CD4-positive, alpha-beta T cell treated with Interleukin-4 for 1 hour (primary cell): ENCODE measurements at regions not wholly inside any gene's neighbourhood (a gene's known extent, or its start where the extent isn't known, plus 50 kb on each side); places are given as distances from the start of the nearest gene placed in this dataset.

Experiments
- DNase-seq, 2 donors: peaks; one replicate each; pipeline ENCODE4 v3.0.0-alpha.2; 2020 to 2022

DNA sequence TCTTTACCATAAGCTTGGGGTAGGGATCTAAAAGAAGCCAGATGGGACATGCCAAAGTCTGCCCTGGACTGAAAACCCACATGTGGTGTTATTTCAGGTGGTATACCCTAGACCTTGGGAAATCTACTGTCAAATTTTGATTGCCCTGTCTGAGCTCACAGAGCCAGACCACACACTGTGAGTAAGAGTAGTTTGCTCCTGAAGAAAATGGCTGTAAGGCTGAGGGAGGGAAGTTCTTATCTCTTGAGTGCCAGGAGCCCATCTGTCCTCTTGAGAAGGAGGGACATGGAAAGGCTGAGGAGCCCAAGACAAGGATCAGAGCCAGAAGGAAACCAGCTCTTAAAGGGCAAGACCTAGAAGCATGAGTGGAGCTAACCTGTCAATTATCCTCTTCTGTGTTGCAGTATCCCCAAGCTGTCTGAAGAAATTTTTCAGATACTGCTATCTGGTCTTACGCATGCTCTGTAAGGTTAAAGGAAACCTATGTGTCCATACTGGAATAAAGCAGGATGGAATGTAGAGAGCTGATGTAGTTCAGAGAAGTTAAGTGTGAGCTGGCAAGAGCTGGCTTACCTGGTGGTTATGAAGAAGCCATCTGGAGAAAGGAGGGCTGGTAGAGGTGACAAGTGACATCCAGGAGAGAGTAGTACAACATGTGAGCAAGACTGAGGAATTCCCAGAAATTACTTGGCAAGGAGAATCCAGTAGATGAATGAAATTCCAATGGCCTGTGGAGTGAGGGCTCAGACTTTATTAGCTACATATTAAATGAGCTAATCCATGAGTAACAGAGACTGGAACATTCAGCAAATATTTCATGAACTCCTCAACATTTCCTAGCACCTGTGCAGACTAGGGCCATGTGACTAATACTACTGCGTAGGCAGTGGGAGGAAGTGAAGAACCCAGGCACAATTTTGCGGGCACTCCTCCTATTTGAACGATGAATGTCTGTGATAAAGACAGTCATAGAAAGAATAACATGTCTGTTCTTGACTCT is 389.1 kb upstream of the KIF2A start:
- DNase-seq, result no peak

- DNase-seq, result no peak
Measured at GRCh38 chr5:61918611-61919010, 387.4 kb upstream of the KIF2A start.

DNA sequence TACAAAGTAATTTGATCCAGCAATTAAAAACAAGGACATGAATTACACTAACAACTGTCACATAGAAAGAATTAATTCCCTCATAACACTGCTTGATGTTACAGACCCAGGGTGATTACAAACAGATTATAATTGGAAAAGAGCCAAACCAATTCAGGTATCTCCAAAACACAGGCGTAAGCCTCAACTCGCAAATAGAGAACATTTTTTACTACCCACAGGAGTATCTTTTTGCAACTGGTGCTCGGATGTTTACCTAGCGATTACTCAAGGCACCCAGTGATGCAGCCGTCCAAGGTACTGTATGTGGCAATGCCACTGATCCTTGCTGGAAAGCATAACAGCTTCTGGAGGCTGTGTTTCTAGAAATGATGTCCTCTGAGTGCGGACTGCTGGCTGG is 386.1 kb upstream of the KIF2A start:
- DNase-seq, result no peak

DNA sequence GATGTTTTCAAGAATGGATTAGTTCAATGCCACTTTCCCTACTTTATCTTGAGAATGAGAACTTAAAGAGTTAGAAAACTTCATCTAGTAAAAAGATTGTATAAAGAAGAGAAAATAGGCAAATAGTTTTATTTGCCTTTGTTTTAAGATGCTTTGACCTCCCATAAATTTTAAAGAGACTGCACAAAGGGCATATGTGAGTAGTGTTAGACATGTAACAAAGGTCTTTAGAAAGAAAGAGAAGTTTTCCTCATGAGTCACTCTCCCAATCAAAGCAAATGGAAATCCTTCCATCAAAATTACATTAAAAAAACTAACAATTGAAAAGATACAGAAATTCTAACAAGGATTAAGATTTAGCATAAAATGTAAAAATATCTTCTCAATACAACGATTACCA is 381.8 kb upstream of the KIF2A start:
- no peak for DNase-seq

DNA sequence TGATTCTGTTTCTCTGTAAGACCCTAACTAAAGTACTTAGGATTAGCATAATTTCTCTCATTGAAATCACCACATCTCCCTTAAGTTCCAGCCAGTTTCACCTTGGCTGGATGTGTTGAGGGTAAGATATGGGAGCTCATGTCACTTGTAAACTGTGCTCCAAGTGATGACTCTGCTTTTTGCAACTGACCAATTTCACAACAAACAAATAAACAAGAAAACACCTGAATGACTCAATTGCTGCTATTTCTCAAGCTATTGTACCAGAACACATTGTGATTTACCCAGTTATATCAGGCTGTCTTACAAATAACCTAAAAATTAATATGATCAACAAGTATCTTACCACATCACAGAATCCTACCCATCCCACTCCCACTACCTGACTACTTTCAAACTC is 379.1 kb upstream of the KIF2A start:
- no peak for DNase-seq

DNA sequence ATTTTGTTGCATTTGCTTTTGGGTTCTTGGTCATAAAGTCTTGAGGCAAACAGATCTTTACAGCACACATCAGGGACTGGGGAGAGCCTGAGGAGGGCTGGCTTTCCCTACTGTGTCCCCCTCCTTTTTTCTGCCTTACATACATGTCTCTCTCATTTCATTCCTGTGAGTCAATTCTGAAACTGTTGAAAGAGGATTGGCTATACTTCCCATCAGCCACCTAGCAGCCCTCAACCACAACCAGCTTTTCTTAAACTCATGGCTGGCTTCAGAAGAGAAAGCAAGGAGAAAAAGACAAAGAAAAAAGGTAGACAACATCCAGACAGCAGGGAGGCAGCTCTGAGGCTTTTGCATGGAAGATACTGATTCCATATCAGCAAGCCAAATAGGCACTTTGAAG is 374.8 kb upstream of the KIF2A start:
- DNase-seq, result no peak

- no peak for DNase-seq
Measured at GRCh38 chr5:61933787-61934626, 372.0 kb upstream of the KIF2A start.

DNA sequence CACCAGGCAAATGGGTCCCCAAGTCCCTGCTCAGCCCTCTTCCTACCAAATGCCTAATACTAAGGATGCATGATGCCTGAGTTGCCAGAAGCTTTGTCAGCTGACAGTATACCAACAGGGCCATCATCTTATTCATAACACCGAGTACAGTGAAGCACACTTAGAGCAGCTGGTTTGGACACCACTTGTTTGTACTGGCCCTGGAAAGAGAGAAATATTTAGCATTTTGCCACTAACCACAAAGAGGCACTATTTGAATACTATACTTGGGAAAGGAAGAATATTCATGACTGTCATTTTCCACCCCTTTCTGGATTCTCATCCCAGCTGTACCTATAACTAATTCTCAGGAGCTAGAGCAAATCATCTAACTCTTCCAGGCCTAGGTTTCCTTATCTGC is 364.4 kb upstream of the KIF2A start:
- no peak for DNase-seq

DNA sequence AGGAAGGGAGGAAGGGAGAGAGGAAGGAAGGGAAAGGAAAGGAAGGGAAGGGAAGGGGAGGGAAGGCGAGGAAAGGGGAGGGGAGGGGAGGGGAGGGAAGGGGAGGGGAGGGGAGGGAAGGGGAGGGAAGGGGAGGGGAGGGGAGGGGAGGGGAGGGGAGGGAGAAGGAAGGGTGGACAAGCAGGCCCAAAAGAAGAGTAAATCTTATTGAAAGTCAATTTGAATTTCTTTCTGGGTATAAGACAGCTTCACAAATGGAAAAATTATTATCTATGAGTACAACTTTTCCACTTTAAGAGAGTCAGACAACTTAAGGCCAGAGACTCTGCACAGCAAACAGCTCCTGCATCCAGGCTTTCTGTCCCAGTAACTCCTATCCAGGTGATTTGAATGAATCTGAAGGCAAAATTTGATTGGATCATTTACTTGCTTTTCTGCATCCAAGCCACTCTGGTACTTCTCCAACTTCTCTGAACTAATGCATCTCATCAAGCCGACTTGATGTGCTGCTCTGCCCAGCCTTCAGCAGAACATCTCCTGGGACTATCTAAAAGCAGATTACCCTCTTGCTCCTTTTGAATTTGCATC is 363.4 kb upstream of the KIF2A start:
- no peak for DNase-seq

- DNase-seq, result no peak
Measured at GRCh38 chr5:61943713-61944112, 362.3 kb upstream of the KIF2A start.

DNA sequence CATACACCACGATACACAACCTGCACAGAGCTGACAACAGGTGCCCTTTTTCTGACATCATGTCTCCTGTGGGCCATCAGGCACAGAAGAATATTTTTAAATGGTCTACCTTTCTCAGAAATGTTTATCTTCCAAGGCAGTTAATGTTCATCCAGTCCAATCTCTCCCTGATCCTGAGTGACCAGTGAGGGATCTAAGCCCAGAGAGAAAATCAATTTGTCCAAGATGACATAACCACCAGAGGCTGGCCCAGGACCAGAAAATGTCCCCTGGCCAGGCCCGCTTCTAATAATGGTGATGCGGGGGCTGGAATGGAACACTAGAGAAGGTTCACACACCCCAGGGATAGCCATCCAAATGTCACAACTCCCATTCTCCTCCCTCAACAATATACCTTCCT is 357.9 kb upstream of the KIF2A start:
- DNase-seq, result no peak

- DNase-seq, result no peak
Measured at GRCh38 chr5:61949054-61949678, 356.8 kb upstream of the KIF2A start.

DNA sequence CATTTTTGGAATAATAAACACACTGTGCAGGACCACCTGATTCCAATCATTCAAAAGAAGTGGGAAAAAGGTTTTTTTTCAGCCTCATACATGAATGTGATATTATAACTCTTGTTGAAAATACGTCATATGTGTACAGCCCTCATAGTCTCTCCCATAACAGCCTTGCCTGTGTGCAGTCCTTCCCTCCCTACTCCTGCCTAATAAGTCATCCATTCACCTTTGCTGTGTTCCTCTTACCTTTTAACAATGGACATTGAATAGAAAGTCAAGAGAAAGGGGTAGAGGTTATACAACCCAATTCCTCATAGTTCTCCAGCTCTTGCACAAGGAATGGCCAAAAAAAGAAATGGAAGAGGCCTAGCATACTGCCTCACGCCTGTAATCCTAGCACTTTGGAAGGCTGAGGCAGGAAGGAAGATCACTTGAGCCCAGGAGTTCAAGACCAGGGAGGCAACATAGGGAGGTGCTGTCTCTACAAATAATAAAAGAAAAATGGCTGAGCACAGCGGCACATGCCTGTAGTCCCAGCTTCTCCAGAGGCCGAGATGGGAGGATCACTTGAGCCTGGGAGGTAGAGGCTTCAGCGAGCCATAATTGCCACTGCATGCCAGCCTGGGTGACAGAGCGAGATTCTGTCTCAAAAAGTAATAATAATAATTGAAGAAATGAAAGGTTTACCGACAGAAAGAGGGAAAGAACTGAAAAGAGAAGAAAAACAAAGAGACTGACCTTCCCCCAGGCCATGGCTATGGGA is 356.1 kb upstream of the KIF2A start:
- no peak for DNase-seq

DNA sequence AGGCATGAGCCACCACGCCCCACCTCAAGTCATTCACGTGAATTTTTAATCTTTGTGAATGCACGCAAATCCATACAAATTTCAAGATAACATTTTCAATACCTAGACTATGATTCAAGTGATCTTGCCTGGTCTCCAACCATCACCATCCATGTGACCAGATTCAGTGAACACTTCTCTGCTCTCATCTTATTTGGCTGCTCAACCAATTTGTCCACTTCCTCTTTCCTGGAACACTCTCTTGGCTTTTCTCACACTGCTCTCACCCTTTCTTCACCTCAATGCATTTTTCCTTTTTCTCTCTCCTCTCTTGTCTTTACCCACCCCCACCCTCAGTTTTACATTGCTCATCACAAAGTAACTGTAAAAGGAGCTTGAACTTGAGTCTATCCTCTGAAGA is 354.7 kb upstream of the KIF2A start:
- no peak for DNase-seq

DNA sequence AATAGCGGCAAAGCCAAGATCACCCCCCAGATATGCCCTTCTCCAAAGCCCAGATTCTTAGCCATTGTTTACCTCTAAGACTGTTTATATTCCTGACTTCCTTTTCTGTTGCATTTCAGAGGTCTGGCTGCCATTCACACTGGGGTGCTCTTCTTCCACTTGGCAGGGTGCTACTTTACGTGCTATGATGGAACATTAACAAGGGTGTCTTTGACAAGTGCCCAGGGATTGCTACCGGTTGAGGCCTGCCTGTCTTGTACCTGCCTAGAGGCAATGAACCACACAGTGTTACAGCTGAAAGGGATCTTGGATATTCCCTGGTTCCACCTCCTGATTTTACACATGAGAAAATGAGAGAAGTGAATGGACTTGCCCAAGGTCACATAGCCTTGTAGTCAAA is 352.1 kb upstream of the KIF2A start:
- no peak for DNase-seq

DNA sequence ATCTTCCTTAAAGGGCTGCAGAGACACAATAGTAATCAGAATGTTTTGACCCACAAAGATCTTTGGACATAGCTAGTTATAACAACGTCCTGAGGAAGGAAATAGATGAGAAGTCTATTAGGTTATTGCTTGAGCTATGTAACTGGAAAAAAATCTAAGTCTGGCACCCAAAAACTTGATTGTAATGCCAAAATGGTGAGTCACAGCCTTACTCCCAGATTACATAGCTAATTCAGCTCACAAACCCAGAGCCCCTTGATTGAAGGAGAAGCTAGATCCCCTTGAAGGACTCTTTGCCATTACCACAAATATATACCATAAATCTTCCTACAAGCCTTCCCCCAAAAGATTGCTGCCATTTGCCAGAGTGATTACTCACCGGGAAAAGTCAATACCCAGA is 341.8 kb upstream of the KIF2A start:
- no peak for DNase-seq

DNA sequence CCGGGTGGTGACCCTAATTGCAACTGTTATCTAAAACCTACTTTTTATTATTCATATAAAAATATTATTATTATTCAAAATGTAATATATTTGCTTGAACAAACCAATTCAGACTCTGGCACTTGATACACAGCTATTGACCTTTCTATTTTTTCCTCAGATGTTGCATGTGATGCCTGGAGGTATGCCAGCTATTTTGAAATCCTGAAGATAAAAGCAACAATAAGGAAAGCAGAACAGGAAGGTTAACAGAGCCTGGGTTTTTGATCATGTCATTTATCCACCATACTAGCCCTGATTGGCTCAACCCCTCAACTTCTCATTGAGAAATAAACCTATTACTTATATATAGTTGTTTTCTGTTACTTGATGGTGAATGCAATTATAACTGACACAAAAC is 340.9 kb upstream of the KIF2A start:
- no peak for DNase-seq

DNA sequence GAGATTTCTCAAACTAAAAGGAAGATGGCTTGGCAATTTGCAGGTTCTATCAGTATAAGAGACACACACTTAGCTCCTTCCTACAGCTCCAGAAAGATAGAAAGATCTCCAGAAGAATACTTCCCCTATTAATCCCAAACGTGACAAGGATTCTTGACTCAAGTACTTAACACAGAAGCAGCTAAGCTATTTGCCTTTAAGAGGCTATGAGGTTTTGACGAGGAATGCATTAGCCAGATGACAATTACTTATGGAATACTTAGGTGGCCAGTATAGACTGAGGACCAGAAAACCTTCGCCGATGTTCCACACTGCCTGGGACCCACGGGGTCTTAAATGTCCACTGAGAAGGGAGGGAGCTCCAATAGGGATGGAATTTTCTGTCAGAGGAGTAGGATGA is 340.5 kb upstream of the KIF2A start:
- no peak for DNase-seq

DNA sequence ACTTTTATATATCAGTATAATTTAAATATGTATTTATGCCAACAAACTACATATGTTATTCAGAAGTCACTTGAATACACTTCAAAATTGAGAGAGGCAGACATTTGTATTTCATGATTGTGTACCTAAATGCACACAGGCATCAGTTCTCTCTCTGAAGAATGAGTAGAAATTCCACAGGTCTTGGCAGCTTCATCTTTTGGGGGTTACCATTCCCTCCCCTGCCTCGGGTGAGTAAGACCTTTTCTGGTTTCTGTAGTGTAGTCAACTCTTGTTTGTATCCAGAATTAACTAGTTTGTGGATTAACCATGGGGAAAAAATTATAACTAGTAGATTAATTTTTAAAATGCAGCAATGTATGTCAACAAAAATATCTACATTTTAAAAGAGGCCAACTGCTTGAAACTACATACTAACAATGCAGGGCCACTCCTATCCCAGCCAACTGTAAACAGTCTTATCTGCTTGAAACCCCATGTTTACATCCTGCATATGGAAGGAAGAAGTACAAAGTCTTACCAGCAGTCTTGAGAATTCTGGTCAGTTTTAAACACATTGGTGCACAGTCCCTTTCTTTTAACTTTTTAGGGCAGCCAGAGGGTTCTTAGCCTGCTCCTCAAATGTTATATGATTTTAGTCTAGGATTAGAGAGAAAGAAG is 339.6 kb upstream of the KIF2A start:
- DNase-seq, result no peak

- DNase-seq, result no peak
Measured at GRCh38 chr5:61966997-61967396, 339.0 kb upstream of the KIF2A start.

DNA sequence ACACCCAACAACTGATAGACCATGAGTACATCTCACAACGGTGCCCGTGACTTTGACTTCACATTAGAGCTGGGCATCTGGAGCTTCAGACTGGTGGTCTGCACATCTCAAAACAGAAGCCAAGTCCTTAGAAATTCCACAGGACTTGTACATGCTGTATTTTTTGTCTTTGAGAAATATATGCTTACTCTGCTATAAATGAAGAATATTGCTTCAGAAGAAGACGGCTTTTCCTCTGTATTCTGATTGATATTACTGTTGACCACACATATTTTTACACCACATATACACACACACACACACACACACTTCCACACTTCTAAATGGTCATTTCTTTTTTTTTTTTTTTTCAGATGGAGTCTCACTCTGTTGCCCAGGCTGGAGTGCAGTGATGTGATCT is 338.3 kb upstream of the KIF2A start:
- no peak for DNase-seq

DNA sequence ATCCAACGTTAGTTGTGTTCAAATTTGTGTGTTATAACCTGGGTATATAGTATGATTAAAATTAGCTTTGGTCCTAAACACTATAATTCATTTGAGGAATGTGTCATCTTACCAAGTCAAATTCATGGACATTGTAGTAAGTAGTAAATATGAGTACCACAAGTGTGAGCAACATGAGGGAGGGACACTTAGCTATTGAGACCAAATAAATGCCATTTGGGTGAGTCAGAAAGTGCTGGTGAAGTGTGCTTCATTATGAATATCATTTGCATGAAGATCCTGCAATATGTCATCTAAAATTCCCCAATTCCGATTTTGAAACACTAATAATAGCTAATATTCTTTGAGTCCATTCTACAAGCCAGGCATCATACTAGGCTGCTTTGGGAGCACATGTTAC is 336.7 kb upstream of the KIF2A start:
- no peak for DNase-seq
